ENCODE measurements at regions not wholly inside any gene's neighbourhood (a gene's known extent, or its start where the extent isn't known, plus 50 kb on each side); places are given as distances from the start of the nearest gene placed in this dataset.

GRCh38 chr5:3537942-3538341, 57.7 kb upstream of the IRX1 start:
- H3K79me2 ChIP-seq (ENCODE audit: low read depth) = no peaks in the 10 kb centered on the region
- CTCF ChIA-PET = no interaction called here
- no peak for DNase-seq

GRCh38 chr5:3535414-3536211, 60.0 kb upstream of the IRX1 start:
- CTCF ChIA-PET = no interaction called here
- Histone ChIP-seq H3F3A (ENCODE audit: insufficient read depth, low read depth) (no peaks in the 10 kb centered on the region), H3K36me3 (ENCODE audit: low read depth) (no peaks in the 10 kb centered on the region), H4K20me1 (ENCODE audit: insufficient read depth) (no peaks in the 10 kb centered on the region), H3K27me3 (ENCODE audit: insufficient read depth, low read depth) (peaks cover 71% of the 10 kb centered on the region), H3K4me2 (no peak overlapping the region), H3K9me3 (ENCODE audit: insufficient read depth, low read depth) (no peaks in the 10 kb centered on the region), H3K79me2 (ENCODE audit: low read depth) (no peaks in the 10 kb centered on the region), H2AFZ (no peak overlapping the region), H3K27ac (no peak overlapping the region), H3K9me2 (ENCODE audit: insufficient read depth) (no peaks in the 10 kb centered on the region), H3K4me1 (replicated peaks; ENCODE audit: insufficient read depth) (no peaks in the 10 kb centered on the region), H3K4me3 (no peak overlapping the region)
- no TSS peak for BruUV-seq (replicated peaks)
- POLR2A ChIA-PET (ENCODE audit: unreplicated experiment) = no interaction called here
- no peak for DNase-seq
- TF ChIP-seq EZH2 (IDR thresholded peaks at IDR 0.05; ENCODE audit: low read depth) (no peak), CTCF (conservative IDR thresholded peaks at IDR 0.05) (no peak)
- intact Hi-C loops (cut with micrococcal nuclease; ENCODE audit: unreplicated experiment) = no loop called here

More at GRCh38 chr5:3537942-3538341, 57.7 kb upstream of the IRX1 start:
- Histone ChIP-seq H3K9me3 (ENCODE audit: insufficient read depth, low read depth) (no peaks in the 10 kb centered on the region), H3K27me3 (ENCODE audit: insufficient read depth, low read depth) (peaks cover 81% of the 10 kb centered on the region), H2AFZ (no peak overlapping the region), H3K4me1 (replicated peaks; ENCODE audit: insufficient read depth) (no peaks in the 10 kb centered on the region), H3K36me3 (ENCODE audit: low read depth) (no peaks in the 10 kb centered on the region), H3K9me2 (ENCODE audit: insufficient read depth) (no peaks in the 10 kb centered on the region), H3K4me3 (no peak overlapping the region), H4K20me1 (ENCODE audit: insufficient read depth) (no peaks in the 10 kb centered on the region), H3F3A (ENCODE audit: insufficient read depth, low read depth) (no peaks in the 10 kb centered on the region), H3K27ac (no peak overlapping the region), H3K4me2 (no peak overlapping the region)
- intact Hi-C loops (cut with micrococcal nuclease; ENCODE audit: unreplicated experiment) = no loop called here
- no TSS peak for BruUV-seq (replicated peaks)
- POLR2A ChIA-PET (ENCODE audit: unreplicated experiment) = no interaction called here
- TF ChIP-seq CTCF (conservative IDR thresholded peaks at IDR 0.05) = no peak
- TF ChIP-seq EZH2 (IDR thresholded peaks at IDR 0.05; ENCODE audit: low read depth) = no peak

GRCh38 chr5:3534997-3535396, 60.6 kb upstream of the IRX1 start:
- ChIA-PET POLR2A (ENCODE audit: unreplicated experiment) (no interaction called here), CTCF (no interaction called here)
- intact Hi-C loops (cut with micrococcal nuclease; ENCODE audit: unreplicated experiment) = no loop called here
- Histone ChIP-seq H3K9me3 (ENCODE audit: insufficient read depth, low read depth) (no peaks in the 10 kb centered on the region), H3K27ac (no peak overlapping the region), H3K4me2 (no peak overlapping the region), H3F3A (ENCODE audit: insufficient read depth, low read depth) (no peaks in the 10 kb centered on the region), H3K4me1 (replicated peaks; ENCODE audit: insufficient read depth) (no peaks in the 10 kb centered on the region), H2AFZ (no peak overlapping the region), H3K9me2 (ENCODE audit: insufficient read depth) (no peaks in the 10 kb centered on the region), H3K79me2 (ENCODE audit: low read depth) (no peaks in the 10 kb centered on the region), H3K27me3 (ENCODE audit: insufficient read depth, low read depth) (peaks cover 71% of the 10 kb centered on the region), H3K36me3 (ENCODE audit: low read depth) (no peaks in the 10 kb centered on the region), H4K20me1 (ENCODE audit: insufficient read depth) (no peaks in the 10 kb centered on the region), H3K4me3 (no peak overlapping the region)
- no peak for TF ChIP-seq EZH2 (IDR thresholded peaks at IDR 0.05; ENCODE audit: low read depth)
- no peak for TF ChIP-seq CTCF (conservative IDR thresholded peaks at IDR 0.05)
- BruUV-seq (replicated peaks) = no TSS peak
- DNase-seq = no peak
